Trophoblast cell (in vitro differentiated cells and primary cell): ENCODE measurements at regions not wholly inside any gene's neighbourhood (a gene's known extent, or its start where the extent isn't known, plus 50 kb on each side); places are given as distances from the start of the nearest gene placed in this dataset.

Experiments used
- DNase-seq, 2 donors: peaks; one replicate each; pipeline ENCODE4 v3.0.0-alpha.2; 2016
- H2AFZ ChIP-seq: 2 replicates; pipeline ENCODE4 v1.6.1; 2013; ENCODE audit warnings: low read length, moderate library complexity, mild to moderate bottlenecking; ENCODE audit not compliant: insufficient read depth, poor library complexity
- H2AK5ac ChIP-seq: 2 replicates; pipeline ENCODE4 v1.6.1; 2013; ENCODE audit warnings: mild to moderate bottlenecking, low read length
- H2BK120ac ChIP-seq: 2 replicates; pipeline ENCODE4 v1.6.1; 2013; ENCODE audit warnings: low read length, mild to moderate bottlenecking, moderate library complexity; ENCODE audit not compliant: insufficient read depth, poor library complexity
- H2BK12ac ChIP-seq: 2 replicates; pipeline ENCODE4 v1.6.1; 2013; ENCODE audit warnings: mild to moderate bottlenecking, low read length, moderate library complexity
- H2BK5ac ChIP-seq: 2 replicates; pipeline ENCODE4 v1.6.1; 2013; ENCODE audit warnings: low read length, low read depth, moderate library complexity, mild to moderate bottlenecking; ENCODE audit not compliant: poor library complexity
- H3K14ac ChIP-seq: 2 replicates; pipeline ENCODE4 v1.6.1; 2013; ENCODE audit warnings: mild to moderate bottlenecking, low read length
- H3K18ac ChIP-seq: 2 replicates; pipeline ENCODE4 v1.6.1; 2013; ENCODE audit warnings: mild to moderate bottlenecking, low read length
- H3K23ac ChIP-seq: 2 replicates; pipeline ENCODE4 v1.6.1; 2013; ENCODE audit warnings: low read length
- H3K27ac ChIP-seq: 2 replicates; pipeline ENCODE4 v1.5.1; 2013; ENCODE audit warnings: low read depth, mild to moderate bottlenecking, inconsistent platforms, low read length, moderate library complexity
- H3K27me3 ChIP-seq: 2 replicates; pipeline ENCODE4 v1.6.1; 2013; ENCODE audit warnings: inconsistent platforms, mild to moderate bottlenecking, low read length, moderate library complexity; ENCODE audit not compliant: insufficient read depth
- H3K36me3 ChIP-seq, 2 experiments: 1 replicate in 1 of 2; 2 replicates in 1 of 2; pipeline ENCODE4 v1.6.1; 2013; ENCODE audit warnings: low read length in 2 of 2, mild to moderate bottlenecking in 2 of 2, moderate library complexity in 1 of 2; ENCODE audit not compliant: insufficient read depth in 2 of 2, control insufficient read depth in 1 of 2
- H3K4ac ChIP-seq: 2 replicates; pipeline ENCODE4 v1.6.1; 2013; ENCODE audit warnings: low read depth, mild to moderate bottlenecking, low read length, moderate library complexity
- H3K4me1 ChIP-seq, 2 experiments: 1 replicate in 1 of 2; 2 replicates in 1 of 2; pipeline ENCODE4 v1.6.1; 2013; ENCODE audit warnings: low read length in 2 of 2, mild to moderate bottlenecking in 2 of 2, moderate library complexity in 1 of 2; ENCODE audit not compliant: insufficient read depth in 2 of 2, control insufficient read depth in 1 of 2
- H3K4me2 ChIP-seq: 2 replicates; pipeline ENCODE4 v1.6.1; 2013; ENCODE audit warnings: inconsistent platforms, mild to moderate bottlenecking, low read length, moderate library complexity
- H3K4me3 ChIP-seq: 2 replicates; pipeline ENCODE4 v1.5.1; 2013; ENCODE audit warnings: mild to moderate bottlenecking, low read depth, low read length, inconsistent platforms
- H3K79me1 ChIP-seq: one replicate; pipeline ENCODE4 v1.6.1; 2013; ENCODE audit warnings: low read length
- H3K79me2 ChIP-seq: 2 replicates; pipeline ENCODE4 v1.6.1; 2013; ENCODE audit warnings: low read length, mild to moderate bottlenecking; ENCODE audit not compliant: control insufficient read depth, insufficient read depth, poor library complexity
- H3K9ac ChIP-seq: 2 replicates; pipeline ENCODE4 v1.6.1; 2013; ENCODE audit warnings: mild to moderate bottlenecking, low read length
- H3K9me3 ChIP-seq: 2 replicates; pipeline ENCODE4 v1.6.1; 2013; ENCODE audit warnings: low read depth, mild to moderate bottlenecking, control low read depth, inconsistent platforms, low read length; ENCODE audit not compliant: insufficient read depth
- H4K12ac ChIP-seq: 2 replicates; pipeline ENCODE4 v1.6.1; 2013; ENCODE audit warnings: low read depth, mild to moderate bottlenecking, low read length, moderate library complexity
- H4K8ac ChIP-seq: 2 replicates; pipeline ENCODE4 v1.6.1; 2013; ENCODE audit warnings: low read depth, mild to moderate bottlenecking, low read length, moderate library complexity
- H4K91ac ChIP-seq: one replicate; pipeline ENCODE4 v1.6.1; 2013; ENCODE audit warnings: low read depth, mild to moderate bottlenecking, low read length, moderate library complexity
- WGBS: extraction: QIAGEN DNeasy Blood & Tissue Kit; methylation state at CpG from one replicate; pipeline ENCODE4 v1.1.7; 2013; ENCODE audit warnings: missing lambda C conversion rate; ENCODE audit not compliant: insufficient read length, insufficient coverage; ENCODE audit errors: extremely low coverage; 5-methylcytosine and 5-hydroxymethylcytosine counted together

- Histone ChIP-seq H3K4ac (no peak overlapping the region), H3K79me1 (no peaks in the 10 kb centered on the region), H4K8ac (no peak overlapping the region)
These were observed 447.0 kb downstream of the SHISA9 start for GRCh38 chr16:13348416-13348815.

GRCh38 chr16:13350000-13350399, 448.6 kb downstream of the SHISA9 start:
- no peak overlapping the region for H2BK12ac ChIP-seq
- no peaks in the 10 kb centered on the region for H3K36me3 ChIP-seq
- no peak overlapping the region for H3K27ac ChIP-seq
- no peak overlapping the region for H3K4me3 ChIP-seq
- H3K79me1 ChIP-seq: no peaks in the 10 kb centered on the region
- H3K18ac ChIP-seq: no peak overlapping the region
- H2AFZ ChIP-seq: no peak overlapping the region
- H4K91ac ChIP-seq: no peak overlapping the region
- H3K14ac ChIP-seq: no peak overlapping the region
- H3K9ac ChIP-seq: no peak overlapping the region
- no peak overlapping the region for H4K8ac ChIP-seq
- no peak overlapping the region for H4K12ac ChIP-seq
- H3K27me3 ChIP-seq: no peaks in the 10 kb centered on the region
- no peak overlapping the region for H2BK120ac ChIP-seq
- H3K23ac ChIP-seq: no peak overlapping the region
- no peak overlapping the region for H3K4ac ChIP-seq
- no peaks in the 10 kb centered on the region for H3K79me2 ChIP-seq
- no peak overlapping the region for H2AK5ac ChIP-seq
- H3K4me1 ChIP-seq: no peaks in the 10 kb centered on the region
- no peak overlapping the region for H3K4me2 ChIP-seq
- no peaks in the 10 kb centered on the region for H3K9me3 ChIP-seq
- no peak overlapping the region for H2BK5ac ChIP-seq
- WGBS: no CpG with 5 or more reads among the region's 4 CpGs
- DNase-seq: no peak

More at GRCh38 chr16:13348416-13348815, 447.0 kb downstream of the SHISA9 start:
- no peak overlapping the region for H4K91ac ChIP-seq
- H2AFZ ChIP-seq: no peak overlapping the region
- H3K4me1 ChIP-seq: no peaks in the 10 kb centered on the region
- H3K79me2 ChIP-seq: no peaks in the 10 kb centered on the region
- no peaks in the 10 kb centered on the region for H3K9me3 ChIP-seq
- no peak overlapping the region for H3K27ac ChIP-seq
- H3K27me3 ChIP-seq: no peaks in the 10 kb centered on the region
- H3K4me2 ChIP-seq: no peak overlapping the region
- no CpG with 5 or more reads among the region's 6 CpGs for WGBS
- no peak overlapping the region for H2AK5ac ChIP-seq
- H3K14ac ChIP-seq: no peak overlapping the region
- H3K4me3 ChIP-seq: no peak overlapping the region
- H3K9ac ChIP-seq: no peak overlapping the region
- H3K23ac ChIP-seq: no peak overlapping the region
- H3K18ac ChIP-seq: no peak overlapping the region
- no peak overlapping the region for H4K12ac ChIP-seq
- H3K36me3 ChIP-seq: no peaks in the 10 kb centered on the region
- DNase-seq: no peak
- no peak overlapping the region for H2BK5ac ChIP-seq
- no peak overlapping the region for H2BK120ac ChIP-seq
- H2BK12ac ChIP-seq: no peak overlapping the region

- no peaks in the 10 kb centered on the region for H3K79me1 ChIP-seq
- H3K4me1 ChIP-seq: no peaks in the 10 kb centered on the region
- H2BK120ac ChIP-seq: no peak overlapping the region
- no peaks in the 10 kb centered on the region for H3K36me3 ChIP-seq
- H2AFZ ChIP-seq: no peak overlapping the region
- H2BK12ac ChIP-seq: no peak overlapping the region
- H3K4me3 ChIP-seq: no peak overlapping the region
- no peak overlapping the region for H2BK5ac ChIP-seq
- H3K9ac ChIP-seq: no peak overlapping the region
- no peak overlapping the region for H3K4me2 ChIP-seq
- no CpG with 5 or more reads among the region's 6 CpGs for WGBS
- no peak overlapping the region for H3K23ac ChIP-seq
- no peak overlapping the region for H2AK5ac ChIP-seq
- no peak overlapping the region for H4K8ac ChIP-seq
- no peak overlapping the region for H3K4ac ChIP-seq
- no peak for DNase-seq
- no peak overlapping the region for H3K27ac ChIP-seq
- no peaks in the 10 kb centered on the region for H3K9me3 ChIP-seq
- no peak overlapping the region for H4K12ac ChIP-seq
- no peaks in the 10 kb centered on the region for H3K27me3 ChIP-seq
- no peak overlapping the region for H3K14ac ChIP-seq
- H3K79me2 ChIP-seq: no peaks in the 10 kb centered on the region
- H3K18ac ChIP-seq: no peak overlapping the region
- no peak overlapping the region for H4K91ac ChIP-seq
These were observed 449.8 kb downstream of the SHISA9 start for GRCh38 chr16:13351181-13351580.

GRCh38 chr16:13351601-13352217, 450.3 kb downstream of the SHISA9 start:
- no peak overlapping the region for H4K91ac ChIP-seq
- WGBS: no CpG with 5 or more reads among the region's 4 CpGs
- H3K27ac ChIP-seq: no peak overlapping the region
- no peak overlapping the region for H3K14ac ChIP-seq
- H3K18ac ChIP-seq: no peak overlapping the region
- no peak overlapping the region for H4K12ac ChIP-seq
- no peaks in the 10 kb centered on the region for H3K36me3 ChIP-seq
- H2BK120ac ChIP-seq: no peak overlapping the region
- no peak overlapping the region for H3K9ac ChIP-seq
- H3K4me3 ChIP-seq: no peak overlapping the region
- H2AFZ ChIP-seq: no peak overlapping the region
- no peak for DNase-seq
- no peaks in the 10 kb centered on the region for H3K27me3 ChIP-seq
- no peak overlapping the region for H2AK5ac ChIP-seq
- H2BK5ac ChIP-seq: no peak overlapping the region
- no peaks in the 10 kb centered on the region for H3K79me2 ChIP-seq
- H2BK12ac ChIP-seq: no peak overlapping the region
- no peaks in the 10 kb centered on the region for H3K4me1 ChIP-seq
- no peak overlapping the region for H3K23ac ChIP-seq
- H4K8ac ChIP-seq: no peak overlapping the region
- H3K9me3 ChIP-seq: no peaks in the 10 kb centered on the region
- no peaks in the 10 kb centered on the region for H3K79me1 ChIP-seq
- H3K4me2 ChIP-seq: no peak overlapping the region
- no peak overlapping the region for H3K4ac ChIP-seq
